HCT116 (cell line): ENCODE measurements at regions not wholly inside any gene's neighbourhood (a gene's known extent, or its start where the extent isn't known, plus 50 kb on each side); places are given as distances from the start of the nearest gene placed in this dataset.

Experiments used
- ATAC-seq: fragments of 200-7000 bp; cut with Tn5 transposase; 2 replicates; pipeline ENCODE4 v1.9.1; 2020; ENCODE audit warnings: mild to moderate bottlenecking, moderate library complexity
- BruUV-seq: library from RNA; stranded (reverse); fragments of 400-500 nt; replicated peaks from 2 replicates; lab custom pipeline; 2021; lab: Mats Ljungman, UMichigan
- CTCF ChIA-PET: fragments of 300-600 bp; sonication (Branson Sonifier 250); formaldehyde crosslinking; loops from one replicate; lab custom pipeline; 2021; ENCODE audit warnings: antibody characterized with exemption; lab: Charles Lee
- POLR2A ChIA-PET: fragments of 300-600, 350-600 bp; sonication (Branson Sonifier 250); formaldehyde crosslinking; loops from one replicate; lab custom pipeline; 2021; ENCODE audit warnings: antibody characterized with exemption; lab: Charles Lee
- RAD21 ChIA-PET, 2 experiments: fragments of 300-600 bp; sonication (Branson Sonifier 250); formaldehyde crosslinking; loops; one replicate each; lab custom pipeline; 2023; ENCODE audit warnings: low total read pairs in 2 of 2; ENCODE audit not compliant: uncharacterized antibody in 2 of 2, unreplicated experiment in 2 of 2, low non-redundant PET in 1 of 2; lab: Charles Lee
- DNase-seq: peaks from one replicate; pipeline ENCODE4 v3.0.0-alpha.2; 2010; ENCODE audit warnings: low read depth, low spot score
- H2AFZ ChIP-seq: fragments of 200-600 bp; shearing (Covaris generic), sonication (generic); 2 replicates; pipeline ENCODE4 v1.6.1; 2017; ENCODE audit warnings: low read depth, mixed run types, mixed read lengths, antibody characterized with exemption, low read length; ENCODE audit not compliant: poor library complexity, severe bottlenecking
- H3K27ac ChIP-seq: 2 replicates; pipeline ENCODE4 v1.5.1; 2012; ENCODE audit warnings: low read depth, low read length
- H3K27me3 ChIP-seq: fragments of 200-600 bp; sonication (generic); 2 replicates; pipeline ENCODE4 v1.6.1; 2016; ENCODE audit warnings: mixed run types, low read length, mixed read lengths; ENCODE audit not compliant: insufficient read depth
- H3K36me3 ChIP-seq, 2 experiments: fragments of 200-500 bp in 1 of 2; fragments of 200-600 bp in 1 of 2; sonication (Bioruptor generic) in 1 of 2; sonication (generic) in 1 of 2; 2 replicates each; pipeline versions ENCODE4 v1.5.1 to v1.6.1; 2014 to 2016; ENCODE audit warnings: low read length in 2 of 2, inconsistent platforms in 1 of 2, mixed read lengths in 1 of 2, mixed run types in 1 of 2; ENCODE audit not compliant: insufficient read depth in 2 of 2, control insufficient read depth in 1 of 2
- H3K4me1 ChIP-seq, 2 experiments: fragments of 200-600 bp in 1 of 2; sonication (generic) in 1 of 2; 2 replicates each; pipeline versions ENCODE4 v1.5.1 to v1.6.1; 2012 to 2017; ENCODE audit warnings: low read length in 2 of 2, inconsistent platforms in 1 of 2, mild to moderate bottlenecking in 1 of 2, mixed read lengths in 1 of 2, mixed run types in 1 of 2, moderate library complexity in 1 of 2; ENCODE audit not compliant: insufficient read depth in 2 of 2, control insufficient read depth in 1 of 2
- H3K4me2 ChIP-seq: fragments of 200-600 bp; sonication (generic); 2 replicates; pipeline ENCODE4 v1.6.1; 2017; ENCODE audit warnings: mixed run types, low read length, mixed read lengths
- H3K4me3 ChIP-seq, 2 experiments: fragments of 200-600 bp in 1 of 2; sonication (generic) in 1 of 2; replicated peaks in 1 of 2; 2 replicates each; pipeline ENCODE4 v1.5.1; 2011 to 2016; ENCODE audit warnings: low read length in 2 of 2, control low read depth in 1 of 2, low read depth in 1 of 2, mild to moderate bottlenecking in 1 of 2, mixed read lengths in 1 of 2, mixed run types in 1 of 2
- H3K79me2 ChIP-seq: fragments of 200-600 bp; sonication (generic); 2 replicates; pipeline ENCODE4 v1.6.1; 2017; ENCODE audit warnings: mild to moderate bottlenecking, mixed run types, low read length, moderate library complexity, mixed read lengths; ENCODE audit not compliant: insufficient read depth
- H3K9ac ChIP-seq: fragments of 200-600 bp; sonication (generic); 2 replicates; pipeline ENCODE4 v1.6.1; 2016; ENCODE audit warnings: low read length, mixed read lengths
- H3K9me2 ChIP-seq: fragments of 200-600 bp; sonication (generic), shearing (Covaris generic); 2 replicates; pipeline ENCODE4 v1.6.1; 2017; ENCODE audit warnings: mixed run types, mild to moderate bottlenecking, moderate library complexity; ENCODE audit not compliant: insufficient read depth
- H3K9me3 ChIP-seq, 2 experiments: fragments of 200-500 bp in 1 of 2; fragments of 200-600 bp in 1 of 2; sonication (Bioruptor generic) in 1 of 2; sonication (generic) in 1 of 2; 2 replicates each; pipeline ENCODE4 v1.6.1; 2014 to 2017; ENCODE audit warnings: low read length in 2 of 2, mixed read lengths in 2 of 2, inconsistent platforms in 1 of 2, low read depth in 1 of 2, mild to moderate bottlenecking in 1 of 2, mixed run types in 1 of 2, moderate library complexity in 1 of 2; ENCODE audit not compliant: control insufficient read depth in 1 of 2, insufficient read depth in 1 of 2
- H4K20me1 ChIP-seq: fragments of 200-600 bp; sonication (generic), shearing (Covaris generic); 2 replicates; pipeline ENCODE4 v1.6.1; 2017; ENCODE audit warnings: mixed run types, mild to moderate bottlenecking, moderate library complexity; ENCODE audit not compliant: insufficient read depth
- CBX3 ChIP-seq: IDR thresholded peaks from 2 replicates; pipeline ENCODE4 v1.6.1; 2012; ENCODE audit warnings: low read depth
- CEBPB ChIP-seq: IDR thresholded peaks from 2 replicates; pipeline ENCODE4 v1.6.1; 2012; ENCODE audit warnings: low read depth
- CTCF ChIP-seq, 3 experiments: fragments of 200-600 bp in 1 of 3; sonication (generic) in 1 of 3; IDR thresholded peaks in 2 of 3; conservative IDR thresholded peaks in 1 of 3; 2 replicates each; pipeline ENCODE4 v1.5.1; 2012 to 2017; ENCODE audit warnings: low read depth in 2 of 3, low read length in 2 of 3, antibody characterized with exemption in 1 of 3, borderline replicate concordance in 1 of 3, control low read depth in 1 of 3, mild to moderate bottlenecking in 1 of 3, mixed read lengths in 1 of 3, mixed run types in 1 of 3, moderate library complexity in 1 of 3; ENCODE audit not compliant: insufficient read depth in 1 of 3
- EGR1 ChIP-seq: IDR thresholded peaks from 2 replicates; pipeline ENCODE4 v1.6.1; 2012; ENCODE audit warnings: low read depth
- ELF1 ChIP-seq: IDR thresholded peaks from 2 replicates; pipeline ENCODE4 v1.6.1; 2012; ENCODE audit warnings: low read depth, borderline replicate concordance
- EZH2 ChIP-seq: fragments of 200-600 bp; sonication (generic); IDR thresholded peaks from 2 replicates; pipeline ENCODE4 v1.6.1; 2017; ENCODE audit warnings: antibody characterized with exemption, mixed run types
- POLR2A ChIP-seq: IDR thresholded peaks from 2 replicates; pipeline ENCODE4 v1.7.0; 2011; ENCODE audit warnings: borderline replicate concordance; ENCODE audit not compliant: insufficient read depth, insufficient read length; ENCODE audit errors: extremely low read depth
- REST ChIP-seq: IDR thresholded peaks from 2 replicates; pipeline ENCODE4 v1.6.1; 2012; ENCODE audit warnings: low read depth
- SIN3A ChIP-seq: IDR thresholded peaks from 2 replicates; pipeline ENCODE4 v1.6.1; 2012; ENCODE audit warnings: low read depth
- intact Hi-C: fragments of 100-400 bp; cut with micrococcal nuclease; formaldehyde crosslinking; loops from 2 replicates; pipeline ENCODE4 v1.10.0; 2022

- H3K9me2 ChIP-seq = no peaks in the 10 kb centered on the region
- no peaks in the 10 kb centered on the region for H4K20me1 ChIP-seq
- H3K4me3 ChIP-seq = no peak overlapping the region
- RAD21 ChIA-PET = no interaction called here
- CTCF ChIA-PET = no interaction called here
- peaks cover 0 to 7% of the 10 kb centered on the region in 2 experiments; a peak in 1 of 4 replicates for H3K4me1 ChIP-seq
- DNase-seq (no peak), ATAC-seq (no peak)
- no peak overlapping the region for H3K4me2 ChIP-seq
- H3K27ac ChIP-seq = no peak overlapping the region
- H3K27me3 ChIP-seq = no peaks in the 10 kb centered on the region
- H3K9me3 ChIP-seq = no peaks in the 10 kb centered on the region
- no peak overlapping the region for H2AFZ ChIP-seq
- POLR2A ChIA-PET = no interaction called here
- H3K79me2 ChIP-seq = no peaks in the 10 kb centered on the region
- no peaks in the 10 kb centered on the region for H3K36me3 ChIP-seq
- TF ChIP-seq SIN3A = no peak
- TF ChIP-seq CEBPB = no peak
- TF ChIP-seq CBX3 = no peak
- no peak for TF ChIP-seq CTCF (IDR thresholded peaks at IDR 0.05 in 2 of 3, conservative IDR thresholded peaks at IDR 0.05 in 1 of 3; ENCODE audit: borderline replicate concordance in 1 of 3, insufficient read depth in 1 of 3, low read depth in 2 of 3, low read length in 2 of 3)
- TF ChIP-seq ELF1 = no peak
- TF ChIP-seq REST = no peak
- TF ChIP-seq POLR2A = no peak
- TF ChIP-seq EZH2 = no peak
- TF ChIP-seq EGR1 = no peak
- TF ChIP-seq, all 23 proteins: peak for 0
- intact Hi-C loops = no loop called here
- H3K9ac ChIP-seq = no peak overlapping the region
- no TSS peak for BruUV-seq
Observed at GRCh38 chrX:28408017-28408723, 179.1 kb upstream of the IL1RAPL1 start.
